K562 (cell line): ENCODE measurements at regions not wholly inside any gene's neighbourhood (a gene's known extent, or its start where the extent isn't known, plus 50 kb on each side); places are given as distances from the start of the nearest gene placed in this dataset.

Experiments used
- BMI1 ChIP-seq: fragments of 150-350 bp; IDR thresholded peaks from 2 replicates; pipeline ENCODE4 v1.6.1; 2014; ENCODE audit warnings: low read length
- CEBPG ChIP-seq, 3 experiments: fragments of 200-800 bp in 1 of 3; sonication (Bioruptor generic) in 1 of 3; sonication (generic) in 1 of 3; formaldehyde crosslinking in 1 of 3; IDR thresholded peaks in 2 of 3; conservative IDR thresholded peaks in 1 of 3; 2 replicates each; pipeline versions ENCODE4 v1.6.1 to v1.8.0; 2016 to 2022; ENCODE audit warnings: missing compliant biosample characterization in 2 of 3, missing genetic modification characterization in 2 of 3, mild to moderate bottlenecking in 1 of 3, missing genetic modification reagents in 1 of 3
- CREBBP ChIP-seq: IDR thresholded peaks from one replicate; pipeline ENCODE4 v1.6.1; 2012; ENCODE audit warnings: low read depth, mild to moderate bottlenecking, control low read depth, inconsistent platforms, low read length
- DPF2 ChIP-seq: fragments of 450-650 bp; IDR thresholded peaks from 2 replicates; pipeline ENCODE4 v1.6.1; 2016
- GTF2A2 ChIP-seq: IDR thresholded peaks from 2 replicates; pipeline ENCODE4 v1.6.1; 2016; ENCODE audit warnings: mild to moderate bottlenecking, missing genetic modification characterization, missing compliant biosample characterization
- HLTF ChIP-seq: fragments of 450-650 bp; IDR thresholded peaks from 2 replicates; pipeline ENCODE4 v1.6.1; 2016
- KLF6 ChIP-seq: fragments of 250-450 bp; sonication (Bioruptor Pico); IDR thresholded peaks from 2 replicates; pipeline ENCODE4 v1.4.0; 2020; ENCODE audit warnings: mild to moderate bottlenecking, moderate library complexity, borderline replicate concordance
- NFE2L1 ChIP-seq: fragments of 450-650 bp; IDR thresholded peaks from 2 replicates; pipeline ENCODE4 v1.6.1; 2016; ENCODE audit warnings: missing genetic modification characterization, low read depth, mild to moderate bottlenecking, missing compliant biosample characterization, moderate library complexity, borderline replicate concordance
- PHF8 ChIP-seq: fragments of 200-600 bp; sonication (generic); IDR thresholded peaks from 2 replicates; pipeline ENCODE4 v1.6.1; 2012; ENCODE audit warnings: mixed run types, mild to moderate bottlenecking, inconsistent platforms, low read length, moderate library complexity, borderline replicate concordance
- RBM34 ChIP-seq: fragments of 200-400 bp; formaldehyde crosslinking; IDR thresholded peaks from 2 replicates; pipeline ENCODE4 v1.6.1; 2018; ENCODE audit warnings: low read length, borderline replicate concordance; ENCODE audit not compliant: insufficient read depth
- SETDB1 ChIP-seq: IDR thresholded peaks from one replicate; pipeline ENCODE4 v1.6.1; 2012; ENCODE audit warnings: low read length, control low read depth, inconsistent platforms
- SMARCC2 ChIP-seq: fragments of 450-650 bp; IDR thresholded peaks from 2 replicates; pipeline ENCODE4 v1.6.1; 2017; ENCODE audit warnings: antibody characterized with exemption, moderate library complexity, mild to moderate bottlenecking, low read depth
- SNIP1 ChIP-seq: fragments of 450-650 bp; IDR thresholded peaks from 2 replicates; pipeline ENCODE4 v1.7.1; 2017; ENCODE audit warnings: low read depth, mild to moderate bottlenecking
- TSC22D4 ChIP-seq: fragments of 450-650 bp; IDR thresholded peaks from 2 replicates; pipeline ENCODE4 v1.6.1; 2016; ENCODE audit warnings: missing genetic modification characterization, missing biosample characterization, control low read depth
- ZKSCAN3 ChIP-seq: fragments of 250-450 bp; sonication (Bioruptor Pico); IDR thresholded peaks from 2 replicates; pipeline ENCODE4 v1.4.0; 2020
- ZNF165 ChIP-seq: fragments of 250-450 bp; sonication (Bioruptor Pico); IDR thresholded peaks from 2 replicates; pipeline ENCODE4 v1.4.0; 2020; ENCODE audit warnings: borderline replicate concordance
- ZNF282 ChIP-seq: sonication (generic); formaldehyde crosslinking; IDR thresholded peaks from 2 replicates; pipeline ENCODE4 v1.8.1; 2023; ENCODE audit warnings: missing genetic modification reagents
- ZNF431 ChIP-seq: sonication (generic); formaldehyde crosslinking; IDR thresholded peaks from 2 replicates; pipeline ENCODE4 v1.8.0; 2022; ENCODE audit warnings: mild to moderate bottlenecking, missing genetic modification reagents
- TF ChIP-seq, protein P1 (sequence below): fragments of 450-650 bp; IDR thresholded peaks from 2 replicates; pipeline ENCODE4 v1.6.1; 2016; ENCODE audit warnings: borderline replicate concordance
- TF ChIP-seq, protein P2 (sequence below): sonication (generic); formaldehyde crosslinking; IDR thresholded peaks from 2 replicates; pipeline ENCODE4 v1.8.1; 2023; ENCODE audit warnings: mild to moderate bottlenecking, missing genetic modification reagents, moderate library complexity
- TF ChIP-seq, protein P3 (sequence below): fragments of 450-650 bp; IDR thresholded peaks from 2 replicates; pipeline ENCODE4 v1.7.1; 2018; ENCODE audit warnings: mild to moderate bottlenecking, low read depth; ENCODE audit not compliant: partially characterized antibody
- TF ChIP-seq, protein P4 (sequence below): fragments of 250-450 bp; sonication (Bioruptor Pico); IDR thresholded peaks from 2 replicates; pipeline ENCODE4 v1.8.0; 2022; ENCODE audit warnings: inconsistent platforms, mild to moderate bottlenecking, moderate library complexity, borderline replicate concordance

DNA sequence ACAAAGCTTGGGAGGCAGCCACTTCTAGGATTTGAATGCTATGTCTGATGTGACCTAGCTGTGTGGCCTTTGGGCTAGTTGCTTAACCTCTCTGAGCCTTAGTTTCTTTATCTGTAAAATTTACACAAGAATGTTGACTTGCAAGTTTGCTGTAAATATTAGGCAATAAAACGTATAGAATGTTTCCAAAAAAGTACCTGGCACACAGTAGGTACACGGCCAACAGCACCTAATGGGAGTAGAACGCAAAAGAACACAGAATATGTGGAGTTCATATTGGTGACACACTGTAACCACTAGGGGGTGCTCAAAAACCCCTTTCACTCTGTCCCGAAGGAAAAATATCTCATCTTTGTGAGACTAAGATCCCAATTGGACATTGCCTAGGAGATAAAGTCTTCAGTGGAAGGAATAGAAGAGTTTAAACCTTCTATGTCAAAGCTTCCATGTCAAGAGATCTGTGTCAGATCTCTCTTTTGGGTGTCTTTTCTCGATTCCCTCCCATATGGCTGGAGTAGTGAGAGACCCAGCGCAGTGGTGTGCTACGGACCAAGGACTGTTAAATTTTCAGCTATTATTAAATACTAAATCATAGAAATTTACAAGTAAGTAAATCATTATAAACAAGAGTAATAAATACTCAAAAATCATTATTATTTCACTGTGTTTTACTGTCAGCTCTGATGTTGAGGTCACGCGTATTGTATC lies 145.4 kb upstream of the RAD23B start (continued):
- TF ChIP-seq, protein P1, sequence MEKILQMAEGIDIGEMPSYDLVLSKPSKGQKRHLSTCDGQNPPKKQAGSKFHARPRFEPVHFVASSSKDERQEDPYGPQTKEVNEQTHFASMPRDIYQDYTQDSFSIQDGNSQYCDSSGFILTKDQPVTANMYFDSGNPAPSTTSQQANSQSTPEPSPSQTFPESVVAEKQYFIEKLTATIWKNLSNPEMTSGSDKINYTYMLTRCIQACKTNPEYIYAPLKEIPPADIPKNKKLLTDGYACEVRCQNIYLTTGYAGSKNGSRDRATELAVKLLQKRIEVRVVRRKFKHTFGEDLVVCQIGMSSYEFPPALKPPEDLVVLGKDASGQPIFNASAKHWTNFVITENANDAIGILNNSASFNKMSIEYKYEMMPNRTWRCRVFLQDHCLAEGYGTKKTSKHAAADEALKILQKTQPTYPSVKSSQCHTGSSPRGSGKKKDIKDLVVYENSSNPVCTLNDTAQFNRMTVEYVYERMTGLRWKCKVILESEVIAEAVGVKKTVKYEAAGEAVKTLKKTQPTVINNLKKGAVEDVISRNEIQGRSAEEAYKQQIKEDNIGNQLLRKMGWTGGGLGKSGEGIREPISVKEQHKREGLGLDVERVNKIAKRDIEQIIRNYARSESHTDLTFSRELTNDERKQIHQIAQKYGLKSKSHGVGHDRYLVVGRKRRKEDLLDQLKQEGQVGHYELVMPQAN, result no peak
- TF ChIP-seq SMARCC2, result no peak
- TF ChIP-seq SETDB1, result no peak
- no peak for TF ChIP-seq SNIP1
- no peak for TF ChIP-seq DPF2
- no peak for TF ChIP-seq GTF2A2 (tag)
- no peak for TF ChIP-seq ZNF165 (CRISPR knock-in tag)
- no peak for TF ChIP-seq NFE2L1 (tag)
- TF ChIP-seq RBM34, result no peak
- TF ChIP-seq, protein P2, sequence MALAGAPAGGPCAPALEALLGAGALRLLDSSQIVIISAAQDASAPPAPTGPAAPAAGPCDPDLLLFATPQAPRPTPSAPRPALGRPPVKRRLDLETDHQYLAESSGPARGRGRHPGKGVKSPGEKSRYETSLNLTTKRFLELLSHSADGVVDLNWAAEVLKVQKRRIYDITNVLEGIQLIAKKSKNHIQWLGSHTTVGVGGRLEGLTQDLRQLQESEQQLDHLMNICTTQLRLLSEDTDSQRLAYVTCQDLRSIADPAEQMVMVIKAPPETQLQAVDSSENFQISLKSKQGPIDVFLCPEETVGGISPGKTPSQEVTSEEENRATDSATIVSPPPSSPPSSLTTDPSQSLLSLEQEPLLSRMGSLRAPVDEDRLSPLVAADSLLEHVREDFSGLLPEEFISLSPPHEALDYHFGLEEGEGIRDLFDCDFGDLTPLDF (CRISPR knock-in tag), result no peak
- no peak for TF ChIP-seq ZNF282
- no peak for TF ChIP-seq KLF6
- no peak for TF ChIP-seq TSC22D4
- no peak for TF ChIP-seq ZNF431 (CRISPR knock-in tag)
- no peak for TF ChIP-seq ZKSCAN3 (CRISPR knock-in tag)
- no peak for TF ChIP-seq CREBBP
- no peak for TF ChIP-seq HLTF
- TF ChIP-seq, protein P3, sequence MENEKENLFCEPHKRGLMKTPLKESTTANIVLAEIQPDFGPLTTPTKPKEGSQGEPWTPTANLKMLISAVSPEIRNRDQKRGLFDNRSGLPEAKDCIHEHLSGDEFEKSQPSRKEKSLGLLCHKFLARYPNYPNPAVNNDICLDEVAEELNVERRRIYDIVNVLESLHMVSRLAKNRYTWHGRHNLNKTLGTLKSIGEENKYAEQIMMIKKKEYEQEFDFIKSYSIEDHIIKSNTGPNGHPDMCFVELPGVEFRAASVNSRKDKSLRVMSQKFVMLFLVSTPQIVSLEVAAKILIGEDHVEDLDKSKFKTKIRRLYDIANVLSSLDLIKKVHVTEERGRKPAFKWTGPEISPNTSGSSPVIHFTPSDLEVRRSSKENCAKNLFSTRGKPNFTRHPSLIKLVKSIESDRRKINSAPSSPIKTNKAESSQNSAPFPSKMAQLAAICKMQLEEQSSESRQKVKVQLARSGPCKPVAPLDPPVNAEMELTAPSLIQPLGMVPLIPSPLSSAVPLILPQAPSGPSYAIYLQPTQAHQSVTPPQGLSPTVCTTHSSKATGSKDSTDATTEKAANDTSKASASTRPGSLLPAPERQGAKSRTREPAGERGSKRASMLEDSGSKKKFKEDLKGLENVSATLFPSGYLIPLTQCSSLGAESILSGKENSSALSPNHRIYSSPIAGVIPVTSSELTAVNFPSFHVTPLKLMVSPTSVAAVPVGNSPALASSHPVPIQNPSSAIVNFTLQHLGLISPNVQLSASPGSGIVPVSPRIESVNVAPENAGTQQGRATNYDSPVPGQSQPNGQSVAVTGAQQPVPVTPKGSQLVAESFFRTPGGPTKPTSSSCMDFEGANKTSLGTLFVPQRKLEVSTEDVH, result no peak
- no peak for TF ChIP-seq BMI1
- TF ChIP-seq CEBPG (CRISPR knock-in tag; IDR thresholded peaks at IDR 0.05), result no peak
- peak in 1 of 2 experiments; percentile 7; a peak in 1 of 4 replicates for TF ChIP-seq CEBPG (tag; conservative IDR thresholded peaks at IDR 0.05 in 1 of 2, IDR thresholded peaks at IDR 0.05 in 1 of 2)
- TF ChIP-seq, protein P4, sequence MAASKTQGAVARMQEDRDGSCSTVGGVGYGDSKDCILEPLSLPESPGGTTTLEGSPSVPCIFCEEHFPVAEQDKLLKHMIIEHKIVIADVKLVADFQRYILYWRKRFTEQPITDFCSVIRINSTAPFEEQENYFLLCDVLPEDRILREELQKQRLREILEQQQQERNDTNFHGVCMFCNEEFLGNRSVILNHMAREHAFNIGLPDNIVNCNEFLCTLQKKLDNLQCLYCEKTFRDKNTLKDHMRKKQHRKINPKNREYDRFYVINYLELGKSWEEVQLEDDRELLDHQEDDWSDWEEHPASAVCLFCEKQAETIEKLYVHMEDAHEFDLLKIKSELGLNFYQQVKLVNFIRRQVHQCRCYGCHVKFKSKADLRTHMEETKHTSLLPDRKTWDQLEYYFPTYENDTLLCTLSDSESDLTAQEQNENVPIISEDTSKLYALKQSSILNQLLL (CRISPR knock-in tag), result no peak
- no peak for TF ChIP-seq PHF8
